HepG2 (cell line): ENCODE measurements at regions not wholly inside any gene's neighbourhood (a gene's known extent, or its start where the extent isn't known, plus 50 kb on each side); places are given as distances from the start of the nearest gene placed in this dataset.

Source experiments
- GABPA ChIP-seq, 2 experiments: IDR thresholded peaks; 2 replicates each; pipeline ENCODE4 v1.6.1; 2011 to 2016; ENCODE audit warnings: low read depth in 2 of 2, low read length in 1 of 2, missing biosample characterization in 1 of 2, missing genetic modification characterization in 1 of 2
- KAT7 ChIP-seq: IDR thresholded peaks from 2 replicates; pipeline ENCODE4 v1.6.1; 2018; ENCODE audit warnings: borderline replicate concordance, missing compliant biosample characterization
- NFYB ChIP-seq: sonication (generic); formaldehyde crosslinking; IDR thresholded peaks from 2 replicates; pipeline ENCODE4 v1.4.0; 2020; ENCODE audit warnings: missing genetic modification reagents
- POLR2AphosphoS5 ChIP-seq: IDR thresholded peaks from 2 replicates; pipeline ENCODE4 v1.6.1; 2012; ENCODE audit warnings: low read depth, low read length
- ZFX ChIP-seq: sonication (generic); formaldehyde crosslinking; IDR thresholded peaks from 2 replicates; pipeline ENCODE4 v1.4.0; 2020; ENCODE audit warnings: mild to moderate bottlenecking, low read depth, missing genetic modification reagents, moderate library complexity
- ZNF639 ChIP-seq: conservative IDR thresholded peaks from 2 replicates; pipeline ENCODE4 v1.6.1; 2018; ENCODE audit warnings: missing genetic modification reagents
- ZSCAN25 ChIP-seq: sonication (generic); formaldehyde crosslinking; IDR thresholded peaks from 2 replicates; pipeline ENCODE4 v1.8.0; 2022; ENCODE audit warnings: mild to moderate bottlenecking, missing genetic modification reagents

DNA sequence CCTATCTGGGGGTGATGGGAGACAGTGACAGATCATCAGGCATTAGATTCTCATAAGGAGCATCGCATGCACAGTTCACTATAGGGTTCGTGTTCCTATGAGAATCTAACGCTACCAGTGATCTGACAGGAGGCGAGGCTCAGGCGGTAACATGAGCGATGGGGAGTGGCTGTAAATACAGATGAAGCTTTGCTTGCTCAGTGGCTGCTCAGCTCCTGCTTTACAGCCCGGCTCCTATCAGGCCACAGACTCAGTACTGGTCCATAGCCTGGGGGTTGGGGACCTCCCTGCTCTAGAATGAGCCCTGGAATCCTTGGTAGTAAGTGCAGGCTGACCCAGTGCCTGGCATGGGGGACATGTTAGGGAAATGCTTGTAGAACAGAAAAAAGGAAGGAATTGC is 426.0 kb downstream of the TYW1 start:
- TF ChIP-seq GABPA (IDR thresholded peaks at IDR 0.05; ENCODE audit: low read depth, low read length) (no peak), GABPA (CRISPR knock-in tag; IDR thresholded peaks at IDR 0.05; ENCODE audit: low read depth) (no peak), NFYB (CRISPR knock-in tag) (no peak), ZNF639 (CRISPR knock-in tag) (no peak), ZSCAN25 (CRISPR knock-in tag) (no peak), ZFX (CRISPR knock-in tag) (no peak), POLR2AphosphoS5 (no peak), KAT7 (CRISPR knock-in tag) (no peak)
